ENCODE measurements at regions not wholly inside any gene's neighbourhood (a gene's known extent, or its start where the extent isn't known, plus 50 kb on each side); places are given as distances from the start of the nearest gene placed in this dataset.
A peak's percentile ranks its signal among the peaks of the same experiment; 100 is the strongest.

DNA sequence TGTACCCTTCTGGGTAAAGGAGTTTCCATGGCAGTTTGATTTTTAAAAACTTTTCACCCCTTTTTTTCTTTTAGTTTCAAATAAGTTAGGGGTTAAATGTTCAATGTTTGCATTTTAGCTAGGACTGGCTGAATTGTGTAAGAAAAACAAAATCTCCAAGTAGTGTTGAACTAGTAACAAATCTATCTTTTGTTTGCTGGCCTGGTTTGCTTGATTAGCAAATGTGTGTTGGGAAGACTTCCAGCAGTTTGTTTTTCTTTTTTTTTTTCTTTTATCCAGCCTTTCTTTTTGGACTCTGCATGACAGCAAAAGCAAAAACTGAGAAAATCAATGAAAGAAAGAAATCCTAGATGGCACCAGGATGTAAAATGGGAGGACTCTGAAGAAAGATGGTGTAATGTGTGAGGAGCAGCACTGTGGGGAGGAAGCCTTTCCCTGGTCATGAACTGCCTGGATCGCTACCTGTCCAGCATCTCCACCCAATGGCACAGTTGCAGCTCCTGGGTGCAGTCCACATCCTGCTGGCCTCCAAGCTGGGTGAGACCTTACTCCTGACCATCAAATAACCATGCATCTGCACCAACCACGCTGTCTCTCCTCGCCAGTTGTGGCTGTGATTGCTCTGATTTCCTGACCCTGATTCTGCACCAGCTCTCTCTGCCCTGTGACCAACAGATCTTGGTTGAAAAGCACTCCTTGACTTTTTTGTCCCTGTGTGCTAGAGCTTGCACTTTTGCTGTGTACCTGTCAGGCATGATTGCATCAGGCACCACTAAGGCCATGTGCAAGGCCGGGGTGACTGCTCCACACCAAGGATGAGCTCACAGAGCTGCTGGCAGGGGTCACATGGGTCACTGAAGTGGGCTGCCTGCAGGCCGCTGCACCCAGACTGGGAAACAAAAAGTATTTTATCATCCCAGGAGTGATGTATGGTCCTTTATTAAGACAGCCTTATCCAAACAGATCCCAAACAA, 71.2 kb upstream of the ZNF236 start:
- DNase-seq (ENCODE audit: low read depth), result no peak
- Histone ChIP-seq H3K9me3 (ENCODE audit: control insufficient read depth, low read length) (peaks cover 15% of the 10 kb centered on the region), H3K4me1 (ENCODE audit: control insufficient read depth, insufficient read depth, low read length) (peaks cover 17% of the 10 kb centered on the region), H3K4me3 (ENCODE audit: low read length) (no peak overlapping the region), H3K27me3 (replicated peaks; ENCODE audit: control insufficient read depth, insufficient read depth, low read length) (no peaks in the 10 kb centered on the region), H3K36me3 (ENCODE audit: control insufficient read depth, insufficient read depth, low read length, severe bottlenecking) (no peaks in the 10 kb centered on the region), H3K9ac (ENCODE audit: low read length) (no peak overlapping the region)

DNA sequence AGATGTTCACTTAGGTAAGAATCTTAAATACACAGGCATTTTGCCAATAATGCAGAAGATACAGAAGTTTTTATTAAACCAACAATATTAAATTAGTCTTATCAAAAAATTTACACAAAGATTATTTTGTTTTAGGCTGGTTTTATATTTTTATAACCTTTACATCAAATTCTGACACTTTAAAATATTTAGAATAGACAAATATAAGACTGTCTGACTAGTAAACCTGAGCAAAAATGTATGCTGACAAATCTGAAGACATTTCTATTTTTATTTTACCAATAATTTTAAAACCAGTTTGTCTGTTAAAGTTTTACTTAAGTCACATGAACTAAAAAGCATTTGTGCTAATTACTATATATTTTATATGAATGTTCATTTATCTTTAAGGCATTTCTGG, 72.1 kb upstream of the ZNF236 start:
- no peak for DNase-seq (ENCODE audit: low read depth)
- Histone ChIP-seq H3K9me3 (ENCODE audit: control insufficient read depth, low read length) (peaks cover 15% of the 10 kb centered on the region), H3K9ac (ENCODE audit: low read length) (no peak overlapping the region), H3K4me3 (ENCODE audit: low read length) (no peak overlapping the region), H3K4me1 (ENCODE audit: control insufficient read depth, insufficient read depth, low read length) (peaks cover 15% of the 10 kb centered on the region), H3K27me3 (replicated peaks; ENCODE audit: control insufficient read depth, insufficient read depth, low read length) (no peaks in the 10 kb centered on the region), H3K36me3 (ENCODE audit: control insufficient read depth, insufficient read depth, low read length, severe bottlenecking) (no peaks in the 10 kb centered on the region)

DNA sequence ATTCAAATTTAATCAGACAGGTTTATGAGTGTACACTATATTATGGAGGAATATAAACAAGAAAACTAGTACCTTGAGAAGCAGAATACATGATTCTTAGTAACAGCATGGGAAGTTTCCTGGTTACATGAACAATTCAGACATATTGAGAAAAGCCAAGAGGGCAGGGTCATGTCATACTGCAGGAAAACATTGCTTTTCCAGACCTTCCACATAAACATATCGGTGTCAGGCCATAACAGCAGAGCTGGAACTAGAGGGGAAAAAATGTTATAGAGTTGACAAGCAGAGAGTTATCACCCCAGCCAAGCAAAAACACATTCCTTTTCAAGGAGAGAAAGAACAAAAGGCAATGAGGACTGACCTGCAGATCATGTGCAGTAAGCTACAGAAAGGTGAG, 74.7 kb upstream of the ZNF236 start:
- Histone ChIP-seq H3K27me3 (replicated peaks; ENCODE audit: control insufficient read depth, insufficient read depth, low read length) (no peaks in the 10 kb centered on the region), H3K36me3 (ENCODE audit: control insufficient read depth, insufficient read depth, low read length, severe bottlenecking) (no peaks in the 10 kb centered on the region), H3K4me1 (ENCODE audit: control insufficient read depth, insufficient read depth, low read length) (peaks cover 11% of the 10 kb centered on the region), H3K9ac (ENCODE audit: low read length) (no peak overlapping the region), H3K9me3 (ENCODE audit: control insufficient read depth, low read length) (peaks cover 15% of the 10 kb centered on the region), H3K4me3 (ENCODE audit: low read length) (no peak overlapping the region)
- no peak for DNase-seq (ENCODE audit: low read depth)

DNA sequence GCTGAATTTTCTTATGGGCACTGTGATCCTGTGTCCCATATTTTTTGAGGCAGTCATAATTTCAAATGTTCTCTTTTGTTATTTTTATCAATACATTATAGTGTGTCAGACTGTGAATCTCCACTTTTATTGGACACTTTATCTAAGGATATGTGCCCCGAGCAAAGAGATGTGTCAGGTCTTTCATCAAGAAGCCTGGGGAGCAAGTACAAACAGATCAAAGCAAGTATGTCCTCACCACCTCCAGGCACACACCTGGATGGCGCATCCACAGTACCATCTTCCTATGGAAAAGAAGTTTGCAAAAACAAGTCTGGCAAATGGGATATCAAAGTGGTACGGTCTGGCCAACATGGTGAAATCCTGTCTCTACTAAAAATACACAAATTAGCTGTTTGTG, 81.0 kb upstream of the ZNF236 start:
- no peak overlapping the region for H3K4me3 ChIP-seq (ENCODE audit: low read length)
- no peak for DNase-seq (ENCODE audit: low read depth)
- no peak overlapping the region for H3K9ac ChIP-seq (ENCODE audit: low read length)
- no peaks in the 10 kb centered on the region for H3K9me3 ChIP-seq (ENCODE audit: control insufficient read depth, low read length)
- peaks cover 12% of the 10 kb centered on the region for H3K4me1 ChIP-seq (ENCODE audit: control insufficient read depth, insufficient read depth, low read length)
- H3K27me3 ChIP-seq (replicated peaks; ENCODE audit: control insufficient read depth, insufficient read depth, low read length), result no peaks in the 10 kb centered on the region
- no peaks in the 10 kb centered on the region for H3K36me3 ChIP-seq (ENCODE audit: control insufficient read depth, insufficient read depth, low read length, severe bottlenecking)

DNA sequence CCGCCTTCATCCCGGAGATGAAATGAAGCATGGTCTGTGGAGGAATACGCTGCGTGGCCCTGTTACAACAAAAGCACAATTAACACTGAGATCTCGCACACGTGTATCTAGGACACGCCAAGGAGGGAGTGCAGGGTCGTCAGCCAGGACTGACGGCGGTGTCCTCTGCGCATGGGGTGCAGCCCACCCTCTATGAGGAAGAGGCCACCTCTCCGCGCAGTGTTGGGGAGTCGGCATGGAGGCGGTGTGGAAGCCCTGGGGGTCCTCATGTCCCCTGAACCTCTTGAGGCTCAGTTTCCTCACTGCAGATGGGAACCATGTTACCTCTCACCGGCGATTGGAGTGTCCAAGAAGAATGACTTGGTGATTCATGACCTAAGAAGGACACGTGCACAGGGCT, 86.0 kb upstream of the ZNF236 start:
- no peak for DNase-seq (ENCODE audit: low read depth)
- H3K4me3 ChIP-seq (ENCODE audit: low read length), result no peak overlapping the region
- peaks cover 14% of the 10 kb centered on the region for H3K27me3 ChIP-seq (replicated peaks; ENCODE audit: control insufficient read depth, insufficient read depth, low read length)
- no peak overlapping the region for H3K9ac ChIP-seq (ENCODE audit: low read length)
- no peaks in the 10 kb centered on the region for H3K36me3 ChIP-seq (ENCODE audit: control insufficient read depth, insufficient read depth, low read length, severe bottlenecking)
- peaks cover 12% of the 10 kb centered on the region for H3K4me1 ChIP-seq (ENCODE audit: control insufficient read depth, insufficient read depth, low read length)
- H3K9me3 ChIP-seq (ENCODE audit: control insufficient read depth, low read length), result no peaks in the 10 kb centered on the region

DNA sequence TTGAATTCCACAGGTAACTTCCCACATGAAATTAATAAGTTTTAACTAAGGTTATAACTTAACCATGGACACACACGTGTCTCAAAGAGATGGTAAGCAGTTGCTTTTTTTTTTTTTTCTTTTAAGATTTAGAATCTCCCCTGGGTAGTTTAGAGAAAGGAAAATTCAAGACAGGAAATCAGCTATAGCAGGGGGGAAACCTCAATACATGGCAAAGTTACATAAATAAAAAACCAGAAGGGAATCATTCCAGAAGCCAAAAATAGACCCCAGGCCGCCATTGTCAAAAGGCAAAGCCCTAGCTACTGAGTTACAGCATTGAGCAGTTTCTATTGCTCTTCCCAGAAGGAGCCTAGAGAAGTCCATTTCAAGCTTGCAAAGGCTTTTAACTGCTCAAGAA, 91.5 kb upstream of the ZNF236 start:
- H3K4me1 ChIP-seq (ENCODE audit: control insufficient read depth, insufficient read depth, low read length), result peaks cover 4% of the 10 kb centered on the region
- no peak overlapping the region for H3K4me3 ChIP-seq (ENCODE audit: low read length)
- no peaks in the 10 kb centered on the region for H3K36me3 ChIP-seq (ENCODE audit: control insufficient read depth, insufficient read depth, low read length, severe bottlenecking)
- H3K9ac ChIP-seq (ENCODE audit: low read length), result no peak overlapping the region
- peaks cover 1% of the 10 kb centered on the region for H3K9me3 ChIP-seq (ENCODE audit: control insufficient read depth, low read length)
- H3K27me3 ChIP-seq (replicated peaks; ENCODE audit: control insufficient read depth, insufficient read depth, low read length), result peaks cover 14% of the 10 kb centered on the region
- DNase-seq (ENCODE audit: low read depth), result no peak

DNA sequence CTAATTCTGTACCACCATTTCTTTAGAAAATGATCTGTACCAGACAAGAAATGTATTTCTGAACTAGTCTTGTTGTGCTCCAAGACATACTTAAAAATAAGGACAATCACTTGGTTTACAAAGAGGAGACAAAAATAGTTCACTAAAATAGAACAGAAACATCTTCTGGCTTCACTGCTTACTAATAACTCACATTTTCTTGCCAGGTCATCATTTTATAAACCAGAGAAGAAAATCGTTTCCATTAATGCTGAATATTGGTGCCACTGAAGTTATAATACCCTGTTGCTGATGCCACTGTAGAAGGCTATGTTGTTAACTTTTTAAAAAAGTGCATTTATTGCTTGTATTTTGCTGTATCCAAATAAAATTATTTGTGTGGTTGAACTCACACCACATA, 94.8 kb upstream of the ZNF236 start:
- DNase-seq (ENCODE audit: low read depth), result no peak
- no peak overlapping the region for H3K9ac ChIP-seq (ENCODE audit: low read length)
- H3K36me3 ChIP-seq (ENCODE audit: control insufficient read depth, insufficient read depth, low read length, severe bottlenecking), result no peaks in the 10 kb centered on the region
- peaks cover 4% of the 10 kb centered on the region for H3K4me1 ChIP-seq (ENCODE audit: control insufficient read depth, insufficient read depth, low read length)
- peaks cover 14% of the 10 kb centered on the region for H3K27me3 ChIP-seq (replicated peaks; ENCODE audit: control insufficient read depth, insufficient read depth, low read length)
- H3K9me3 ChIP-seq (ENCODE audit: control insufficient read depth, low read length), result peaks cover 4% of the 10 kb centered on the region
- H3K4me3 ChIP-seq (ENCODE audit: low read length), result no peak overlapping the region

DNA sequence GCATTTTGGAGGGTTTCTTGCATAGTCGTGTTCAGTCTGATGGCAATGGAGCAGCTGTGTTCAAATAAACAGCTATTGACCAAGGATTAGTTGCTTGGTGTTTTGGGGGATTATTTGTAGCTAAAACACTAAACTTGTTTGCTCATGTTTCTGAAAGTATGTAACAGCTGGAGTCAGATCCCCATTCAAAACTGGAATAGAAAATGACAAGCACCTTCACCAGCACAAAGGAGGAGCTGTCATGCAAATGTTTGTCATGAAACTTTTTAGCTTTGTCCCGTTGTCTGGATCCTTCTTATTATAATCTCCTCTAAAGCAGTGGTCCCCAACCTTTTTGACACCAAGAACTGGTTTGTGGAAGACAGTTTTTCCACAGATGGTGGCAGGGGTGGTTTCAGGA, 96.9 kb upstream of the ZNF236 start:
- Histone ChIP-seq H3K36me3 (ENCODE audit: control insufficient read depth, insufficient read depth, low read length, severe bottlenecking) (no peaks in the 10 kb centered on the region), H3K9ac (ENCODE audit: low read length) (no peak overlapping the region), H3K9me3 (ENCODE audit: control insufficient read depth, low read length) (peaks cover 4% of the 10 kb centered on the region), H3K27me3 (replicated peaks; ENCODE audit: control insufficient read depth, insufficient read depth, low read length) (peaks cover 5% of the 10 kb centered on the region), H3K4me1 (ENCODE audit: control insufficient read depth, insufficient read depth, low read length) (peaks cover 19% of the 10 kb centered on the region), H3K4me3 (ENCODE audit: low read length) (no peak overlapping the region)
- no peak for DNase-seq (ENCODE audit: low read depth)

DNA sequence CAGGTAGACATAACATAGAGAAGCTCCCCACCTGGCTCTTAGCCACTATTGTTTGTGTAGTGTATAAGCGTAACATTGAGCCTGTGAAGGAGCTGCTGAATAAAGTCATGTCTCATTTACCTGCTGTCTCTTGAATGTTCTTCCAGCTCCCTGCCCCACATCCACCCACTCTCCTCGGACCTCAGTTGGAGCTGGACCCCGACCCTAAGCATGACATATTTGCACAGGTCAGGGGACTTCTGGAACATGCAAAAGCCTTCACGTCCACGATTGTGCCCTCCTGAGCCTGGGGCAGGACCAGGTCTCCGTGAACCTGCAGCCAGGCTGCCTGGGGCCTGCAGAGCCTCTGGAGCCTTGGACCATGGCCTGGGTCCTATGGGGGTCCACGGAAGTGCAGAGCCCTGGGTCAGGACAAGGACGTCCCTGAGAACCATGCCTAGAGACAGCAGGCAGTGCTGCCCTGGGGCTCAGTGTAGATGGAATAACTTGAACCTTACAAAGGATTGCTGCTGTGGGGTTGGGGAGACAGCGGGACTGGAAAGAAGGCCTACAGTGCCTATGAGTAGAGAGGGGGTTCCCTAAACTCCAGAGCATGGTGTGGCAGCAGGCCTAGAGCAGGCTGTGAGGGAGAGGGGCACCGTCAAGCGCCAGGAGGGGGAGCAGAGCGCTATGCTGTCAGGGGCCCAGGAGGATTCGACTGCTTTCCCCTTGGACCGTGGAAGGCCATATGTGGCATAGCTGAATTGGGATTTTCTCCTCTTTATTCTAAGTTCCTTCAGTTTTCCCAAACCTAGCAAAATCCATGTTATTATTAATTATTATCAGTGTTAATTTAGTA, 99.9 kb upstream of the ZNF236 start:
- H3K9ac ChIP-seq (ENCODE audit: low read length), result no peak overlapping the region
- H3K4me3 ChIP-seq (ENCODE audit: low read length), result no peak overlapping the region
- H3K36me3 ChIP-seq (ENCODE audit: control insufficient read depth, insufficient read depth, low read length, severe bottlenecking), result no peaks in the 10 kb centered on the region
- peaks cover 5% of the 10 kb centered on the region for H3K27me3 ChIP-seq (replicated peaks; ENCODE audit: control insufficient read depth, insufficient read depth, low read length)
- peaks cover 4% of the 10 kb centered on the region for H3K9me3 ChIP-seq (ENCODE audit: control insufficient read depth, low read length)
- no peak for DNase-seq (ENCODE audit: low read depth)
- H3K4me1 ChIP-seq (ENCODE audit: control insufficient read depth, insufficient read depth, low read length), result peaks cover 19% of the 10 kb centered on the region

DNA sequence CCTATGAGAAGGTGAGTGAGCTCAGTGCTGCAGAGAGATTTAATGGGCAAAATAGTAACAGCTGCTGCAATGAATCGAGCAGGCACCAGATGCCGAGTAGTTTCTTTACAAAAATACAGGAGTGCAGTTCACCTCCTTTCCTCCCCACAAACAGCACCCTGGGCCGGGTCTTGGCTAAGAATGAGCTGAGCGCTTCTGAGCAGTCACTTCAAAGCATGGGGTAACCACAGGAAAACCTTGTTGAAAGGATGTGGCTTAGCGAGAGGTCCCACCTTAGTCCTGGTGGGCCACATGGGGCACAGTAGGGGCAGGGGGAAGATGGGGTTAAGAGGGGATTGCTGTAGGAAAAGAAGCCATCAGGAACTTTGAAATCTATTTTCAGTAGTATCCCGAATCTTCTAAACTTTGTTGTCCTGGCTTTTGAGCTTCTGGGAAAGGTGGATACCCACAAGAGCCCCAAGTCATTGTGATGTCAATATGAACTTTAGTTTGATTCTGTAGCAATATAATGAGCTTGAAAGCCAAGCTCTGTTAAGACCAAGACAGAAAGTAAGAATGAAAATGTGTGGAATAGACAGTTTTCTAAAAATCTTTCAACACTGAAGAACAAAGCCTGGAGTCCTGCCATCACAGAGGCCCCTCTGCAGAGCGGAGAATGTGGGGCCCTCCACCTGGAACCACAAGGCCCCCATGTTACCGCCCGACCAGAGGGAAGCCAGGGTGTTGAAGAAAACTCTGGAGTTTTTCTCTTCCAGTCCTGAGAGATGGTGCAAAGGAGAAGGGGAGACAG, 101.0 kb upstream of the ZNF236 start:
- Histone ChIP-seq H3K4me3 (ENCODE audit: low read length) (peak overlapping the region; percentile 33), H3K4me1 (ENCODE audit: control insufficient read depth, insufficient read depth, low read length) (peaks cover 19% of the 10 kb centered on the region), H3K27me3 (replicated peaks; ENCODE audit: control insufficient read depth, insufficient read depth, low read length) (peaks cover 5% of the 10 kb centered on the region), H3K9me3 (ENCODE audit: control insufficient read depth, low read length) (peaks cover 4% of the 10 kb centered on the region), H3K36me3 (ENCODE audit: control insufficient read depth, insufficient read depth, low read length, severe bottlenecking) (no peaks in the 10 kb centered on the region), H3K9ac (ENCODE audit: low read length) (peak overlapping the region; percentile 39)
- DNase-seq (ENCODE audit: low read depth), result no peak

DNA sequence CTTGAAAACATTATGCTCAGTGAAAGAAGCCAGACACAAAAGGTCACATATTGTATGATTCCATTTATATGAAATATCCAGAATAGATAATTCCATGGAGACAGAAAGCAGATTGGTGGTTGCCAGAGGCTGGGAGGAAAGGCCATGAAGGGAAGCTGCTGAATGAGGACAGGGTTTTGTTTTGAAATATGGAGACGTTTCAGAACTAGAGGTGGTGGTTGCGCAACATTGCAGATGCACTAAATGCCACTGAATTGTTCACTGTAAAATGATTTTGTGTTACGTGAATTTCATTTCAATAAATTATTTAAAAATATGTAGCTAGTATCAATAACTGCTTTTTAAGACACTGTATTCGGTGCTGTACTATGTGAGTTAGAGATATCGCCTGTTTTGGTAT, 101.7 kb upstream of the ZNF236 start:
- Histone ChIP-seq H3K4me3 (ENCODE audit: low read length) (peak overlapping the region; percentile 33), H3K9ac (ENCODE audit: low read length) (no peak overlapping the region), H3K36me3 (ENCODE audit: control insufficient read depth, insufficient read depth, low read length, severe bottlenecking) (no peaks in the 10 kb centered on the region), H3K4me1 (ENCODE audit: control insufficient read depth, insufficient read depth, low read length) (peaks cover 21% of the 10 kb centered on the region), H3K27me3 (replicated peaks; ENCODE audit: control insufficient read depth, insufficient read depth, low read length) (peaks cover 5% of the 10 kb centered on the region), H3K9me3 (ENCODE audit: control insufficient read depth, low read length) (peaks cover under 1% of the 10 kb centered on the region)
- DNase-seq (ENCODE audit: low read depth), result no peak

All from adipocyte (in vitro differentiated cells).